ENCODE measurements at regions not wholly inside any gene's neighbourhood (a gene's known extent, or its start where the extent isn't known, plus 50 kb on each side); places are given as distances from the start of the nearest gene placed in this dataset.

DNA sequence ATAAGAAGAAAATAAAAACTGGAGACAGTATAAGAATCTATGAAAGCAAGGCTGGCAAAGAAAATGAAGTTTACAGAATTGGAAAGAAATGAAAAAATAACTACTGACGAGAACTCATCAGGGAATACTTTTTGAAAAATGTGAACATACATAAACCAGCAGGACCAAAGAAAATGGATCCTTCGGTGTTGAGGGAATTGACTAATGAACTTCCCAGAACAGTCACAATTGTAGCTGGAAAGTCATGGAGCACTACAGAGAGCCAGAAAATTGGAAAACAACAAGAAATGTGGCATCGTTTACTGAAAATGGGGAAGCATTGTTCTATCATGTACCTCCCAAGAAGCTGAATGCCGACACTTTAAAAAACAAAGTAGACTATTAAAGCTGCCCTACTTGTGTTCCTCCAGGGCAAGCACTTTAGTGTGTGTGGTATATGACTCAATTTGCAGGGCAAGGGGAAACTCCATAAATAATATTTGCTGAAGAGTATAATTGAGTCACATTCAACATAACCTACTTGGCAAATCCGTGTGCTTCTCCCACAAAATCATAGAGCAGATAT, 1221.6 kb upstream of the NRXN1 start:
- DNase-seq, result no peak
- Mint-ChIP-seq H3K4me1 (no peaks in the 10 kb centered on the region), H3K9me3 (no peaks in the 10 kb centered on the region), H3K36me3 (ENCODE audit: low read depth) (no peaks in the 10 kb centered on the region), H3K27ac (no peak overlapping the region), H3K4me3 (no peak overlapping the region), H3K27me3 (ENCODE audit: low read depth, poor library complexity) (peaks cover 5% of the 10 kb centered on the region)
- TF ChIP-seq, protein P1, sequence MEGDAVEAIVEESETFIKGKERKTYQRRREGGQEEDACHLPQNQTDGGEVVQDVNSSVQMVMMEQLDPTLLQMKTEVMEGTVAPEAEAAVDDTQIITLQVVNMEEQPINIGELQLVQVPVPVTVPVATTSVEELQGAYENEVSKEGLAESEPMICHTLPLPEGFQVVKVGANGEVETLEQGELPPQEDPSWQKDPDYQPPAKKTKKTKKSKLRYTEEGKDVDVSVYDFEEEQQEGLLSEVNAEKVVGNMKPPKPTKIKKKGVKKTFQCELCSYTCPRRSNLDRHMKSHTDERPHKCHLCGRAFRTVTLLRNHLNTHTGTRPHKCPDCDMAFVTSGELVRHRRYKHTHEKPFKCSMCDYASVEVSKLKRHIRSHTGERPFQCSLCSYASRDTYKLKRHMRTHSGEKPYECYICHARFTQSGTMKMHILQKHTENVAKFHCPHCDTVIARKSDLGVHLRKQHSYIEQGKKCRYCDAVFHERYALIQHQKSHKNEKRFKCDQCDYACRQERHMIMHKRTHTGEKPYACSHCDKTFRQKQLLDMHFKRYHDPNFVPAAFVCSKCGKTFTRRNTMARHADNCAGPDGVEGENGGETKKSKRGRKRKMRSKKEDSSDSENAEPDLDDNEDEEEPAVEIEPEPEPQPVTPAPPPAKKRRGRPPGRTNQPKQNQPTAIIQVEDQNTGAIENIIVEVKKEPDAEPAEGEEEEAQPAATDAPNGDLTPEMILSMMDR (IDR thresholded peaks at IDR 0.05), result no peak

DNA sequence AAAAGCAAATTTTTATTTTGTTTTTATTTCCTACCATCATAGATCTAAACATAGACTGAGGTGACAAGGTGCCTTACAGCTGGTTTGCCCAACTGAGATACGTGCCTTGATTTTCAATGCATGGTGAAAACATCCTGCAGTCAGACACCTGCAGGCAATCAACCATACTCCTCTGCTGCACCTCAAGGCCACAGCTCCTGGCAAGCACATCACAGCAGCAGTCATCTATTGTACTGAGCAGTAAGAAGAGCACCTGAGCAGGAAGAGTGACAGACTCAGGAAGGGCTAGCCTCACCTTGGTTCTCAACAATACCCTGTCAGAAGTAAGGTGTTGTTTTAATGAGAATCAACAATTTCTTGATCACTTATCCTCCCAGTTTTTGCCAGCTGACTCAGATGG, 1206.8 kb upstream of the NRXN1 start:
- no peak overlapping the region for H3K4me3 Mint-ChIP-seq
- TF ChIP-seq, protein P1 (IDR thresholded peaks at IDR 0.05), result no peak
- H3K27ac Mint-ChIP-seq, result no peak overlapping the region
- no peak for DNase-seq
- no peaks in the 10 kb centered on the region for H3K36me3 Mint-ChIP-seq (ENCODE audit: low read depth)
- H3K27me3 Mint-ChIP-seq (ENCODE audit: low read depth, poor library complexity), result no peaks in the 10 kb centered on the region
- no peaks in the 10 kb centered on the region for H3K4me1 Mint-ChIP-seq
- no peaks in the 10 kb centered on the region for H3K9me3 Mint-ChIP-seq

DNA sequence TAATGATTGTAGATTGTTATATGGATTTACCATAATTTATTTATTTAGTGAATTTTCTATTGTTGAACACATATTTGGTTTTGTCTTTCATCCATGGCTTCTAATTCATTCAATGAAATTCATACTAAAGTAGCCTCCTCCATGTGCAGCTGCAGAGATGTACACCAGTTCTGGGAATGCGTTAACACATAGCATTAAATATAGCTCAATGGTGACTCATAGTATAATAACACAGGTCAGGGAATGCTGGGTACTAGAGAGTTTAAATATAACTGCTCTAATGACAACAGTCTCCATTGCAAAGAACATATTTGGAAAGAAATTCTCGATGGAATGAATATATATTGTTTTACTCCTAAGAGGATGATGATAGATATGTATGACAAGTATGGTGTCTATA, 1190.2 kb upstream of the NRXN1 start:
- H3K27ac Mint-ChIP-seq, result no peak overlapping the region
- no peaks in the 10 kb centered on the region for H3K9me3 Mint-ChIP-seq
- no peak for DNase-seq
- no peaks in the 10 kb centered on the region for H3K27me3 Mint-ChIP-seq (ENCODE audit: low read depth, poor library complexity)
- TF ChIP-seq, protein P1 (IDR thresholded peaks at IDR 0.05), result no peak
- no peaks in the 10 kb centered on the region for H3K36me3 Mint-ChIP-seq (ENCODE audit: low read depth)
- no peak overlapping the region for H3K4me3 Mint-ChIP-seq
- H3K4me1 Mint-ChIP-seq, result no peaks in the 10 kb centered on the region

DNA sequence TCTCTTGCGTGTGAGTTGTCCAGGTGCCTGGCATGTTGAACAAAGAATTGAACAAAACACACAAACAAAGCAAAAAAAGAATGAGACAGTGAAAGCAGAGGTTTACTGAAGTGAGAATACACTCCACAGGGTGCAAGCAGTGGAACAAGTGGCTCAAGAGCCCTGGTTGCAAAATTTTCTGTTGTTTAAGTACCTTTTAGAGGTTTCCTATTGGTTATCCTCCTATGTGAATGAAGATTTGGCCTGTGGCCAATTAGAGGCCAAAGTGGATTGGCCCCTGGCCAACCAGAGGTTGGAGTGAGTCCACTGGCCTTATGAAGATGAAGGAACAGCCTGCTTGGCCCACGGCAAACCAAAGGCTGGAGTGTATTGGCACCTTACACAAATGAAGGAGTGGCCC, 1188.5 kb upstream of the NRXN1 start:
- Mint-ChIP-seq H3K36me3 (ENCODE audit: low read depth) (no peaks in the 10 kb centered on the region), H3K4me3 (no peak overlapping the region), H3K9me3 (no peaks in the 10 kb centered on the region), H3K27ac (no peak overlapping the region), H3K4me1 (no peaks in the 10 kb centered on the region), H3K27me3 (ENCODE audit: low read depth, poor library complexity) (no peaks in the 10 kb centered on the region)
- TF ChIP-seq, protein P1 (IDR thresholded peaks at IDR 0.05), result no peak
- no peak for DNase-seq

DNA sequence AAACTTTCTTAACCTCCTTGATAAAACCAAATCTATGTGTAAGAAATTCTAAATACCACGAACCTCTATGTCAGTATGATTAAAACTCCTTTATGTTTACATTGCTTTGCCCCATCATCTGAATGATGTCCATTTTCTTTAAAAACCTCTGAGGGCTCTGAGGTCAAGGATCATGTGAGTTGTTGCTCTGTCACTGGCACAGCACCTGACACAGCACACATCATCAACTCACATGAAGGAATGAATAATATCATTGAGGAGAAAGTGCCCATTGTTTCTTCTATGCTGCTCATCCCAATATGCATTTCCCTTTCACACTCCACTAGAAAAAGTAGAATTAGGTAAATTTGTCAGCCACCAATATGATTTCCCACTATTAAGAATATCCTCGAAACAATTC, 1178.7 kb upstream of the NRXN1 start:
- Mint-ChIP-seq H3K4me1 (no peaks in the 10 kb centered on the region), H3K27me3 (ENCODE audit: low read depth, poor library complexity) (no peaks in the 10 kb centered on the region), H3K9me3 (no peaks in the 10 kb centered on the region), H3K27ac (no peak overlapping the region), H3K4me3 (no peak overlapping the region), H3K36me3 (ENCODE audit: low read depth) (no peaks in the 10 kb centered on the region)
- DNase-seq, result no peak
- TF ChIP-seq, protein P1 (IDR thresholded peaks at IDR 0.05), result no peak

DNA sequence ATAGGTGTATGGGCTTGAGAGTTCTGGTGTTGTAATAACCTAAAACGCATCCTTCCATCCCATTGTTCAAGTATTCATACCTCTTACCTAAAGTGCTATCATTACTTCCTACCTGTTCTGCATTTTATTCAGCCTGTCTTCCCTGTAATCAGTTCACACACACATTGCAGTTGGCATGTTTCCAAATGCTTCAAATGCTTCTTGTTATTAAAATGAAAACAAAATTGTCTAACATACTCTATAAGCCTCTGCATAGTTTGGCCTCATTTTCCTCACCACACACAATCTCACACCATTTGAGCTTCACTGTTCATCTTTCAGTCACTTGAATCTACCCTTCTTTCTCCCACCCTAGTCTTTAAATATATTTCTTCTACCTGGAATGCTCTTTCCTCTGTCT, 1178.2 kb upstream of the NRXN1 start:
- no peak for DNase-seq
- no peaks in the 10 kb centered on the region for H3K9me3 Mint-ChIP-seq
- H3K4me1 Mint-ChIP-seq, result no peaks in the 10 kb centered on the region
- H3K4me3 Mint-ChIP-seq, result no peak overlapping the region
- H3K27ac Mint-ChIP-seq, result no peak overlapping the region
- H3K27me3 Mint-ChIP-seq (ENCODE audit: low read depth, poor library complexity), result no peaks in the 10 kb centered on the region
- no peaks in the 10 kb centered on the region for H3K36me3 Mint-ChIP-seq (ENCODE audit: low read depth)
- TF ChIP-seq, protein P1 (IDR thresholded peaks at IDR 0.05), result no peak
